ENCODE measurements at regions not wholly inside any gene's neighbourhood (a gene's known extent, or its start where the extent isn't known, plus 50 kb on each side); places are given as distances from the start of the nearest gene placed in this dataset.

GRCh38 chr3:105051972-105052371 lies 314.7 kb upstream of the ALCAM start:
- no peaks in the 10 kb centered on the region for H3K4me1 ChIP-seq (ENCODE audit: insufficient read depth, low read length)
- no peak for TF ChIP-seq CTCF (IDR thresholded peaks at IDR 0.05; ENCODE audit: extremely low read depth, low read depth, low read length)
- no peak overlapping the region for H2AFZ ChIP-seq (ENCODE audit: low read length)
- H3K4me3 ChIP-seq (ENCODE audit: insufficient read depth, low read length), result no peak overlapping the region
- no peaks in the 10 kb centered on the region for H3K36me3 ChIP-seq (ENCODE audit: insufficient read depth, low read length)
- no peaks in the 10 kb centered on the region for H4K20me1 ChIP-seq (ENCODE audit: insufficient read depth, low read length)
- H3K9me3 ChIP-seq (ENCODE audit: low read depth, low read length), result no peaks in the 10 kb centered on the region
- no peaks in the 10 kb centered on the region for H3K27me3 ChIP-seq (ENCODE audit: insufficient read depth, low read length)
- no peaks in the 10 kb centered on the region for H3K79me2 ChIP-seq (ENCODE audit: insufficient read depth, low read length)
- no peak for DNase-seq (ENCODE audit: insufficient read length, low spot score, missing footprints)
- no peak overlapping the region for H3K27ac ChIP-seq (ENCODE audit: low read depth, low read length)
- no peak overlapping the region for H3K4me2 ChIP-seq (ENCODE audit: insufficient read depth, low read length)

- Histone ChIP-seq H3K79me2 (ENCODE audit: insufficient read depth, low read length) (no peaks in the 10 kb centered on the region), H3K36me3 (ENCODE audit: insufficient read depth, low read length) (no peaks in the 10 kb centered on the region), H3K4me3 (ENCODE audit: insufficient read depth, low read length) (no peak overlapping the region), H3K27ac (ENCODE audit: low read depth, low read length) (no peak overlapping the region), H3K9me3 (ENCODE audit: low read depth, low read length) (no peaks in the 10 kb centered on the region), H4K20me1 (ENCODE audit: insufficient read depth, low read length) (no peaks in the 10 kb centered on the region), H2AFZ (ENCODE audit: low read length) (no peak overlapping the region), H3K4me2 (ENCODE audit: insufficient read depth, low read length) (no peak overlapping the region), H3K27me3 (ENCODE audit: insufficient read depth, low read length) (no peaks in the 10 kb centered on the region), H3K4me1 (ENCODE audit: insufficient read depth, low read length) (peaks cover 8% of the 10 kb centered on the region)
- TF ChIP-seq CTCF (IDR thresholded peaks at IDR 0.05; ENCODE audit: extremely low read depth, low read depth, low read length), result no peak
- no peak for DNase-seq (ENCODE audit: insufficient read length, low spot score, missing footprints)
Observed at GRCh38 chr3:105062853-105063252, 303.9 kb upstream of the ALCAM start.

- no peak for TF ChIP-seq CTCF (IDR thresholded peaks at IDR 0.05; ENCODE audit: extremely low read depth, low read depth, low read length)
- no peaks in the 10 kb centered on the region for H3K79me2 ChIP-seq (ENCODE audit: insufficient read depth, low read length)
- DNase-seq (ENCODE audit: insufficient read length, low spot score, missing footprints), result no peak
- no peak overlapping the region for H3K27ac ChIP-seq (ENCODE audit: low read depth, low read length)
- no peaks in the 10 kb centered on the region for H4K20me1 ChIP-seq (ENCODE audit: insufficient read depth, low read length)
- H3K9me3 ChIP-seq (ENCODE audit: low read depth, low read length), result no peaks in the 10 kb centered on the region
- H3K4me1 ChIP-seq (ENCODE audit: insufficient read depth, low read length), result peaks cover 8% of the 10 kb centered on the region
- H2AFZ ChIP-seq (ENCODE audit: low read length), result no peak overlapping the region
- H3K4me2 ChIP-seq (ENCODE audit: insufficient read depth, low read length), result no peak overlapping the region
- H3K27me3 ChIP-seq (ENCODE audit: insufficient read depth, low read length), result no peaks in the 10 kb centered on the region
- no peaks in the 10 kb centered on the region for H3K36me3 ChIP-seq (ENCODE audit: insufficient read depth, low read length)
- H3K4me3 ChIP-seq (ENCODE audit: insufficient read depth, low read length), result no peak overlapping the region
Observed at GRCh38 chr3:105065895-105066839, 300.5 kb upstream of the ALCAM start.

- no peaks in the 10 kb centered on the region for H3K36me3 ChIP-seq (ENCODE audit: insufficient read depth, low read length)
- H3K9me3 ChIP-seq (ENCODE audit: low read depth, low read length), result no peaks in the 10 kb centered on the region
- peaks cover 8% of the 10 kb centered on the region for H3K4me1 ChIP-seq (ENCODE audit: insufficient read depth, low read length)
- no peaks in the 10 kb centered on the region for H3K27me3 ChIP-seq (ENCODE audit: insufficient read depth, low read length)
- H3K4me2 ChIP-seq (ENCODE audit: insufficient read depth, low read length), result no peak overlapping the region
- H3K79me2 ChIP-seq (ENCODE audit: insufficient read depth, low read length), result no peaks in the 10 kb centered on the region
- H3K27ac ChIP-seq (ENCODE audit: low read depth, low read length), result no peak overlapping the region
- no peak overlapping the region for H3K4me3 ChIP-seq (ENCODE audit: insufficient read depth, low read length)
- H4K20me1 ChIP-seq (ENCODE audit: insufficient read depth, low read length), result no peaks in the 10 kb centered on the region
- TF ChIP-seq CTCF (IDR thresholded peaks at IDR 0.05; ENCODE audit: extremely low read depth, low read depth, low read length), result no peak
- H2AFZ ChIP-seq (ENCODE audit: low read length), result no peak overlapping the region
- no peak for DNase-seq (ENCODE audit: insufficient read length, low spot score, missing footprints)
Observed at GRCh38 chr3:105067361-105067760, 299.3 kb upstream of the ALCAM start.

Data from osteoblast (primary cell).